WERI-Rb-1 (cell line): ENCODE measurements at regions not wholly inside any gene's neighbourhood (a gene's known extent, or its start where the extent isn't known, plus 50 kb on each side); places are given as distances from the start of the nearest gene placed in this dataset.

Experiments
- DNase-seq: peaks from one replicate; pipeline ENCODE4 v3.0.0-alpha.2; 2020
- H3K27ac ChIP-seq: fragments of 250-450 bp; sonication (Bioruptor Pico); 2 replicates; pipeline ENCODE4 v1.5.1; 2020; ENCODE audit warnings: mild to moderate bottlenecking, moderate library complexity
- H3K27me3 ChIP-seq: fragments of 250-450 bp; sonication (Bioruptor Pico); 2 replicates; pipeline ENCODE4 v1.5.1; 2021; ENCODE audit warnings: mild to moderate bottlenecking, low read depth, moderate library complexity; ENCODE audit not compliant: insufficient read depth, severe bottlenecking
- H3K36me3 ChIP-seq: fragments of 250-450 bp; sonication (Bioruptor Pico); 2 replicates; pipeline ENCODE4 v1.5.1; 2020; ENCODE audit warnings: mild to moderate bottlenecking, moderate library complexity
- H3K4me3 ChIP-seq: 2 replicates; pipeline ENCODE4 v1.5.1; 2011; ENCODE audit warnings: low read depth, mild to moderate bottlenecking, control low read depth, low read length
- H3K9me3 ChIP-seq: fragments of 250-450 bp; sonication (Bioruptor Pico); 2 replicates; pipeline ENCODE4 v1.5.1; 2021; ENCODE audit warnings: mild to moderate bottlenecking, moderate library complexity; ENCODE audit not compliant: severe bottlenecking
- CTCF ChIP-seq: IDR thresholded peaks from 2 replicates; pipeline ENCODE4 v1.5.1; 2011; ENCODE audit warnings: low read depth, mild to moderate bottlenecking, control low read depth, inconsistent platforms, low read length

GRCh38 chr15:98455904-98456303, 192.4 kb upstream of the IGF1R start:
- Histone ChIP-seq H3K9me3 (no peaks in the 10 kb centered on the region), H3K27ac (no peak overlapping the region), H3K4me3 (no peak overlapping the region), H3K36me3 (no peaks in the 10 kb centered on the region), H3K27me3 (peaks cover 85% of the 10 kb centered on the region)
- TF ChIP-seq CTCF: no peak
- no peak for DNase-seq

- H3K36me3 ChIP-seq: no peaks in the 10 kb centered on the region
- H3K9me3 ChIP-seq: peaks cover 11% of the 10 kb centered on the region
- H3K27ac ChIP-seq: no peak overlapping the region
- no peak overlapping the region for H3K4me3 ChIP-seq
- TF ChIP-seq CTCF: no peak
- peaks cover 53% of the 10 kb centered on the region for H3K27me3 ChIP-seq
- DNase-seq: no peak
Observed at GRCh38 chr15:98476559-98476958, 171.8 kb upstream of the IGF1R start.

DNA sequence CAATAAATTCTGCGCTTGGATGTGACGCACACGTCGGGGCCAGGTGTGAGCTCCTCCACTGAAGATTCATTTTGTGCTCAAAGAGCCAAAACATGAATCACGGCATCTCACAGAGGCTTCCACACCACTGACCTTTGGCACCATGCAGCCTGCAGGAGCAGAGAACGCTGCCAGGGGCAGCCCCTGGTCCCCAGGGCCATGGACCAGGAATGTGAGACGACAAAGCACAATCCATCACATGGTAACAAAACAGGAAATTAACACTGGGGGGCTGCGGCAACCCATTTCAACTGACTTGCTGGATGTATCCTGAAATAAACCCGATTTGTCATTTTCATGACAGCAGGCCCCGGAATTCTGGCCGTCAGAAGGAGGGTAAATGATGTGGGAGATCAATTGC, 167.5 kb upstream of the IGF1R start:
- no peak for TF ChIP-seq CTCF
- DNase-seq: no peak

DNA sequence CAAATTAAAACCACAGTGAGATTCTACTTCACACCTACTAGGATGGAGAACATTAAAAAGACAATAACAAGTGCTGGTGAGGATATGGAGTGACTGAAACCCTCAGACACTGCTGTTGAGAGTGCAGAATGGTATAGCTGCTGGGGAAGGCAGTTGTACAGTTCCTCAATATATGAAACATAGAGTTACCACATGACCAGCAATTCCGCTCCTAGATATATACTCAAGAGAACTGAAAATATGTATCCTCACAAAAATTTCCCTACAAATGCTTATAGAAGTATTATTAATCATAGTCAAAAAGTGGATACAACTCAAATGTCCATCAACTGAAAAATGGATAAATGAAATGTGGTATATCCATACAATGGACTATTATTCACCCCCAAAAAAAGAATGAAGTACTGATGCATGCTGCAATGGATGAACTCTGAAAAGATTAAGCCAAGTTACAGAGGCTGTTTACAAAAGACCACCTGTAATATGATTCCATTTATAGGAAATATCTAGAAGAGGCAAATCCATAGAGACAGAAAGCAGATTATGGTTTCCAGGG, 164.7 kb upstream of the IGF1R start:
- Histone ChIP-seq H3K4me3 (no peak overlapping the region), H3K9me3 (peaks cover 4% of the 10 kb centered on the region), H3K27me3 (peaks cover 68% of the 10 kb centered on the region), H3K36me3 (no peaks in the 10 kb centered on the region), H3K27ac (no peak overlapping the region)
- TF ChIP-seq CTCF: no peak
- no peak for DNase-seq

More for the DNA sequence above, 167.5 kb upstream of the IGF1R start:
- H3K27ac ChIP-seq: no peak overlapping the region
- H3K27me3 ChIP-seq: peaks cover 53% of the 10 kb centered on the region
- no peak overlapping the region for H3K4me3 ChIP-seq
- no peaks in the 10 kb centered on the region for H3K36me3 ChIP-seq
- H3K9me3 ChIP-seq: peaks cover 15% of the 10 kb centered on the region

DNA sequence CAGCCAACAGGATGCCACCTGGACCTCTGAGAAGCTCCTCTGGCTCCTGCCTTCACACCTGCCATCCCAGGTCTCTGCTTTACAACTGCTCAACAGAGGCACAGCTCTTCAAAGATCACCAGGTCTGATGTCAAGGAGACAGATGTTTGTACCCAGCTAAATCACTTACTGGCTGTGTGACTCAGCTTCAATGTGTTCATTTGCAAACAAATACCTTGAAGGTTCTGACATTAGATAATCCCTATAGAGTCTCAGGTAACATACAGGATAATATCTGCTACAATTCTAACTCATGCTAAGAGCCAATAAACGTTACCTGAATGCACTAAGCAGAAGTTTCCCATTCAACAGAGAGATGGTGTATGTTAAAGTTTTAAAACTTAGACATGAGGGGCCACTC, 163.4 kb upstream of the IGF1R start:
- no peaks in the 10 kb centered on the region for H3K36me3 ChIP-seq
- H3K9me3 ChIP-seq: peaks cover 4% of the 10 kb centered on the region
- no peak overlapping the region for H3K4me3 ChIP-seq
- H3K27ac ChIP-seq: no peak overlapping the region
- no peak for DNase-seq
- H3K27me3 ChIP-seq: peaks cover 61% of the 10 kb centered on the region
- no peak for TF ChIP-seq CTCF

DNA sequence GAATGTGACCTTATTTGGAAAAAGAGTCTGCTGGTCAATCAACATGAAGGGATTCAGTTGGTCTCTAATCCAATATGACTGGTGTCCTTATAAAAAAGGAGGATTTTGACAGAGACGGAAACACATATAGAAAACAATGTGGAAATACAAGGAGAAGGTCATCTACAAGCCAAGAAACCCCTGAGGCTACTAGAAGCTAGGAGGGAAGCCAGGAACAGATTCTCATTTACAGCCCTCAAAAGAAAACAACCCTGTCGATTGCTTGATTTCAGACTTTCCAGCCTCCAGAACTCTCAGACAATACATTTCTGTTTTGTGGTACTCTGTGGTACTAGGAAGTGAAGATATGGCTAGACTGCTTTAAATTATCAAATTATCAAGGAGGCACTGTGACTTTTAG, 162.9 kb upstream of the IGF1R start:
- H3K36me3 ChIP-seq: no peaks in the 10 kb centered on the region
- H3K9me3 ChIP-seq: peaks cover 4% of the 10 kb centered on the region
- DNase-seq: no peak
- peaks cover 61% of the 10 kb centered on the region for H3K27me3 ChIP-seq
- no peak overlapping the region for H3K27ac ChIP-seq
- no peak overlapping the region for H3K4me3 ChIP-seq
- TF ChIP-seq CTCF: no peak
